ENCODE measurements at regions not wholly inside any gene's neighbourhood (a gene's known extent, or its start where the extent isn't known, plus 50 kb on each side); places are given as distances from the start of the nearest gene placed in this dataset.
"Not testable (repeated sequence)": the region's sequence is repeated elsewhere in the genome, so short reads cannot be mapped to it uniquely, and the experiment has no call there.

DNA sequence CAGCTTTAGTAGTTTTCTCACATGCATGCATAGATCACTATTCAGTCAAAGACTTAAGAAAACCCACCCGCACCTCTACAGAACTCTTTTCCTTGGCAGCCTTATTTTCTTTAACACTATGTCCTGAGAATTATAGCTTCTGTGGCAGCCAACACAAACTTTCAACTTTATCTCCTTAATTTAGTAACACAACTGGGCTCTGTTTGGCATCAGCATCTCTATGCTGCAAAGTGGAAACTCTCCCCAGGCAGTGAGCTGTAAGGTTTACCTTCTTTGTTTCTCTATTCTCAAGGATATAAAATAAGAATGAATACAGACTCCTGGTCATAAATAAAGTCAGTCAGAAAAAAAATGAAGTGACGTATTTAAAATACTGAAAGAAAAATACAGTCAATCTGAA, 115.2 kb upstream of the PPP1R9A start:
- TF ChIP-seq POLR2AphosphoS5 (IDR thresholded peaks at IDR 0.05; ENCODE audit: low read depth): no peak
- TF ChIP-seq CREB1 (CRISPR knock-in tag; IDR thresholded peaks at IDR 0.05; ENCODE audit: low read depth): no peak
- TF ChIP-seq ZNF331 (CRISPR knock-in tag; IDR thresholded peaks at IDR 0.05; ENCODE audit: low read depth): no peak
- TF ChIP-seq, protein P1, sequence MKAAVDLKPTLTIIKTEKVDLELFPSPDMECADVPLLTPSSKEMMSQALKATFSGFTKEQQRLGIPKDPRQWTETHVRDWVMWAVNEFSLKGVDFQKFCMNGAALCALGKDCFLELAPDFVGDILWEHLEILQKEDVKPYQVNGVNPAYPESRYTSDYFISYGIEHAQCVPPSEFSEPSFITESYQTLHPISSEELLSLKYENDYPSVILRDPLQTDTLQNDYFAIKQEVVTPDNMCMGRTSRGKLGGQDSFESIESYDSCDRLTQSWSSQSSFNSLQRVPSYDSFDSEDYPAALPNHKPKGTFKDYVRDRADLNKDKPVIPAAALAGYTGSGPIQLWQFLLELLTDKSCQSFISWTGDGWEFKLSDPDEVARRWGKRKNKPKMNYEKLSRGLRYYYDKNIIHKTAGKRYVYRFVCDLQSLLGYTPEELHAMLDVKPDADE (IDR thresholded peaks at IDR 0.05): no peak
- TF ChIP-seq, protein P2, sequence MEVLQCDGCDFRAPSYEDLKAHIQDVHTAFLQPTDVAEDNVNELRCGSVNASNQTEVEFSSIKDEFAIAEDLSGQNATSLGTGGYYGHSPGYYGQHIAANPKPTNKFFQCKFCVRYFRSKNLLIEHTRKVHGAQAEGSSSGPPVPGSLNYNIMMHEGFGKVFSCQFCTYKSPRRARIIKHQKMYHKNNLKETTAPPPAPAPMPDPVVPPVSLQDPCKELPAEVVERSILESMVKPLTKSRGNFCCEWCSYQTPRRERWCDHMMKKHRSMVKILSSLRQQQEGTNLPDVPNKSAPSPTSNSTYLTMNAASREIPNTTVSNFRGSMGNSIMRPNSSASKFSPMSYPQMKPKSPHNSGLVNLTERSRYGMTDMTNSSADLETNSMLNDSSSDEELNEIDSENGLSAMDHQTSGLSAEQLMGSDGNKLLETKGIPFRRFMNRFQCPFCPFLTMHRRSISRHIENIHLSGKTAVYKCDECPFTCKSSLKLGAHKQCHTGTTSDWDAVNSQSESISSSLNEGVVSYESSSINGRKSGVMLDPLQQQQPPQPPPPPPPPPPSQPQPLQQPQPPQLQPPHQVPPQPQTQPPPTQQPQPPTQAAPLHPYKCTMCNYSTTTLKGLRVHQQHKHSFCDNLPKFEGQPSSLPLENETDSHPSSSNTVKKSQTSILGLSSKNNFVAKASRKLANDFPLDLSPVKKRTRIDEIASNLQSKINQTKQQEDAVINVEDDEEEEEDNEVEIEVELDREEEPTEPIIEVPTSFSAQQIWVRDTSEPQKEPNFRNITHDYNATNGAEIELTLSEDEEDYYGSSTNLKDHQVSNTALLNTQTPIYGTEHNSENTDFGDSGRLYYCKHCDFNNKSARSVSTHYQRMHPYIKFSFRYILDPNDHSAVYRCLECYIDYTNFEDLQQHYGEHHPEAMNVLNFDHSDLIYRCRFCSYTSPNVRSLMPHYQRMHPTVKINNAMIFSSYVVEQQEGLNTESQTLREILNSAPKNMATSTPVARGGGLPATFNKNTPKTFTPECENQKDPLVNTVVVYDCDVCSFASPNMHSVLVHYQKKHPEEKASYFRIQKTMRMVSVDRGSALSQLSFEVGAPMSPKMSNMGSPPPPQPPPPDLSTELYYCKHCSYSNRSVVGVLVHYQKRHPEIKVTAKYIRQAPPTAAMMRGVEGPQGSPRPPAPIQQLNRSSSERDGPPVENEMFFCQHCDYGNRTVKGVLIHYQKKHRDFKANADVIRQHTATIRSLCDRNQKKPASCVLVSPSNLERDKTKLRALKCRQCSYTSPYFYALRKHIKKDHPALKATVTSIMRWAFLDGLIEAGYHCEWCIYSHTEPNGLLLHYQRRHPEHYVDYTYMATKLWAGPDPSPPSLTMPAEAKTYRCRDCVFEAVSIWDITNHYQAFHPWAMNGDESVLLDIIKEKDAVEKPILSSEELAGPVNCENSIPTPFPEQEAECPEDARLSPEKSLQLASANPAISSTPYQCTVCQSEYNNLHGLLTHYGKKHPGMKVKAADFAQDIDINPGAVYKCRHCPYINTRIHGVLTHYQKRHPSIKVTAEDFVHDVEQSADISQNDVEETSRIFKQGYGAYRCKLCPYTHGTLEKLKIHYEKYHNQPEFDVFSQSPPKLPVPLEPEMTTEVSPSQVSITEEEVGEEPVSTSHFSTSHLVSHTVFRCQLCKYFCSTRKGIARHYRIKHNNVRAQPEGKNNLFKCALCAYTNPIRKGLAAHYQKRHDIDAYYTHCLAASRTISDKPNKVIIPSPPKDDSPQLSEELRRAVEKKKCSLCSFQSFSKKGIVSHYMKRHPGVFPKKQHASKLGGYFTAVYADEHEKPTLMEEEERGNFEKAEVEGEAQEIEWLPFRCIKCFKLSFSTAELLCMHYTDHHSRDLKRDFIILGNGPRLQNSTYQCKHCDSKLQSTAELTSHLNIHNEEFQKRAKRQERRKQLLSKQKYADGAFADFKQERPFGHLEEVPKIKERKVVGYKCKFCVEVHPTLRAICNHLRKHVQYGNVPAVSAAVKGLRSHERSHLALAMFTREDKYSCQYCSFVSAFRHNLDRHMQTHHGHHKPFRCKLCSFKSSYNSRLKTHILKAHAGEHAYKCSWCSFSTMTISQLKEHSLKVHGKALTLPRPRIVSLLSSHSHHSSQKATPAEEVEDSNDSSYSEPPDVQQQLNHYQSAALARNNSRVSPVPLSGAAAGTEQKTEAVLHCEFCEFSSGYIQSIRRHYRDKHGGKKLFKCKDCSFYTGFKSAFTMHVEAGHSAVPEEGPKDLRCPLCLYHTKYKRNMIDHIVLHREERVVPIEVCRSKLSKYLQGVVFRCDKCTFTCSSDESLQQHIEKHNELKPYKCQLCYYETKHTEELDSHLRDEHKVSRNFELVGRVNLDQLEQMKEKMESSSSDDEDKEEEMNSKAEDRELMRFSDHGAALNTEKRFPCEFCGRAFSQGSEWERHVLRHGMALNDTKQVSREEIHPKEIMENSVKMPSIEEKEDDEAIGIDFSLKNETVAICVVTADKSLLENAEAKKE (CRISPR knock-in tag; IDR thresholded peaks at IDR 0.05): no peak
- Histone ChIP-seq H3F3A (replicated peaks; ENCODE audit: low read depth) (no peaks in the 10 kb centered on the region), H3K4me2 (0 out of 2 replicates have a peak overlapping the region, but pooled peaks have one; percentile 20), H3K27me3 (ENCODE audit: insufficient read depth) (no peaks in the 10 kb centered on the region), H3K4me1 (ENCODE audit: insufficient read depth) (no peaks in the 10 kb centered on the region), H3K4me3 (no peak overlapping the region), H3K79me2 (replicated peaks; ENCODE audit: insufficient read depth) (no peaks in the 10 kb centered on the region), H3K9me2 (ENCODE audit: insufficient read depth) (peaks cover 2% of the 10 kb centered on the region; the same call in 1 of the 2 replicates), H3K36me3 (ENCODE audit: insufficient read depth) (no peaks in the 10 kb centered on the region), H4K20me1 (replicated peaks; ENCODE audit: insufficient read depth) (no peaks in the 10 kb centered on the region), H3K27ac (ENCODE audit: low read depth) (no peak overlapping the region), H2AFZ (no peak overlapping the region)
- Mint-ChIP-seq H3K27me3 (ENCODE audit: insufficient read depth, low read depth, poor library complexity) (no peaks in the 10 kb centered on the region), H3K27ac (peak overlapping the region; percentile 5; the same call in 1 of the 2 replicates), H3K4me1 (peaks cover 8% of the 10 kb centered on the region; the same call in 2 of the 3 replicates), H3K9me3 (no peaks in the 10 kb centered on the region), H3K36me3 (ENCODE audit: low read depth) (no peaks in the 10 kb centered on the region), H3K4me3 (no peak overlapping the region)
- peak; percentile 70 for ATAC-seq
- DNase-seq (ENCODE audit: low spot score): no peak

DNA sequence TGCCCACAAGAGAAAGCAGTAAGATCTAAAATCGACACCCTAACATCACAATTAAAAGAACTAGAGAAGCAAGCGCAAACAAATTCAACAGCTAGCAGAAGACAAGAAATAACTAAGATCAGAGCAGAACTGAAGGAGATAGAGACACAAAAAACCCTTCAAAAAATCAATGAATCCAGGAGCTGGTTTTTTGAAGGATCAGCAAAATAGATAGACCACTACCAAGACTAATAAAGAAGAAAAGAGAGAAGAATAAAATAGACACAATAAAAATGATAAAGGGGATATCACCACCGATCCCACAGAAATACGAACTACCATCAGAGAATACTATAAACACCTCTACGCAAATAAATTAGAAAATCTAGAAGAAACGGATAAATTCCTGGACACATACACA, 110.0 kb upstream of the PPP1R9A start:
- H2AFZ ChIP-seq; H3K27ac Mint-ChIP-seq; H3F3A ChIP-seq (replicated peaks; ENCODE audit: low read depth); H3K4me2 ChIP-seq; H3K27me3 Mint-ChIP-seq (ENCODE audit: insufficient read depth, low read depth, poor library complexity); H3K4me1 ChIP-seq (ENCODE audit: insufficient read depth); H3K4me3 ChIP-seq; H3K36me3 ChIP-seq (ENCODE audit: insufficient read depth); H3K27ac ChIP-seq (ENCODE audit: low read depth); DNase-seq (ENCODE audit: low spot score); ATAC-seq; H3K4me1 Mint-ChIP-seq; H3K9me2 ChIP-seq (ENCODE audit: insufficient read depth); H3K27me3 ChIP-seq (ENCODE audit: insufficient read depth); H3K79me2 ChIP-seq (replicated peaks; ENCODE audit: insufficient read depth); H3K36me3 Mint-ChIP-seq (ENCODE audit: low read depth); H3K9me3 Mint-ChIP-seq; H3K4me3 Mint-ChIP-seq; H4K20me1 ChIP-seq (replicated peaks; ENCODE audit: insufficient read depth): not testable (repeated sequence)
